ENCODE measurements at regions not wholly inside any gene's neighbourhood (a gene's known extent, or its start where the extent isn't known, plus 50 kb on each side); places are given as distances from the start of the nearest gene placed in this dataset.

GRCh38 chr5:158212917-158213316 lies 354.0 kb upstream of the CLINT1 start:
- no peak for TF ChIP-seq CTCF (IDR thresholded peaks at IDR 0.05; ENCODE audit: borderline replicate concordance, extremely low read depth, low read length, poor library complexity, severe bottlenecking)
- no peak for TF ChIP-seq EZH2 (IDR thresholded peaks at IDR 0.05; ENCODE audit: borderline replicate concordance, low read depth, low read length, severe bottlenecking)
